ENCODE measurements at regions not wholly inside any gene's neighbourhood (a gene's known extent, or its start where the extent isn't known, plus 50 kb on each side); places are given as distances from the start of the nearest gene placed in this dataset.

DNA sequence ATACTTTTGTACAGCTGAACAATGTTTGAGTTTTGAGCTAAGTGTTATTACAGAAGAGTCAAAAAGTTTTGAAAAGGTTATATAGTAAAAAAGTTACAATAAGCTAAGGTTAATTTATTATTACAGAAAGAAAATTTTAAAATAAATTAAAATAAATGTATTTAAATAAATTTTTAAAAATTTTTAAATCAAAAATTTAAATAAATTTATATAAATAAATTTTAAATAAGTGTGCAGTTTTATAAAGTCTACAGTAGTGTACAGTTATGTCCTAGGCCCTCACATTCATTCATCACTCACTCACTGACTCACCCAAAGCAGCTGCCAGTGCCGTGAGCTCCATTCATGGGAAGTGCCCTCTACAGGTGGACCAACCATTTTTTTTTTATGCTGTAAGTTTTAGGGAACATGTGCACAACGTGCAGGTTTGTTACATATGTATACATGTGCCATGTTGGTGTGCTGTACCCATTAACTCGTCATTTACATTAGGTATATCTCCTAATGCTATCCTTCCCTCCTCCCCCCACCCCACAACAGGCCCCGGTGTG, 462.9 kb upstream of the ZMIZ1 start:
- TF ChIP-seq, protein P1, sequence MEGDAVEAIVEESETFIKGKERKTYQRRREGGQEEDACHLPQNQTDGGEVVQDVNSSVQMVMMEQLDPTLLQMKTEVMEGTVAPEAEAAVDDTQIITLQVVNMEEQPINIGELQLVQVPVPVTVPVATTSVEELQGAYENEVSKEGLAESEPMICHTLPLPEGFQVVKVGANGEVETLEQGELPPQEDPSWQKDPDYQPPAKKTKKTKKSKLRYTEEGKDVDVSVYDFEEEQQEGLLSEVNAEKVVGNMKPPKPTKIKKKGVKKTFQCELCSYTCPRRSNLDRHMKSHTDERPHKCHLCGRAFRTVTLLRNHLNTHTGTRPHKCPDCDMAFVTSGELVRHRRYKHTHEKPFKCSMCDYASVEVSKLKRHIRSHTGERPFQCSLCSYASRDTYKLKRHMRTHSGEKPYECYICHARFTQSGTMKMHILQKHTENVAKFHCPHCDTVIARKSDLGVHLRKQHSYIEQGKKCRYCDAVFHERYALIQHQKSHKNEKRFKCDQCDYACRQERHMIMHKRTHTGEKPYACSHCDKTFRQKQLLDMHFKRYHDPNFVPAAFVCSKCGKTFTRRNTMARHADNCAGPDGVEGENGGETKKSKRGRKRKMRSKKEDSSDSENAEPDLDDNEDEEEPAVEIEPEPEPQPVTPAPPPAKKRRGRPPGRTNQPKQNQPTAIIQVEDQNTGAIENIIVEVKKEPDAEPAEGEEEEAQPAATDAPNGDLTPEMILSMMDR (IDR thresholded peaks at IDR 0.05) = no peak
- no peak for TF ChIP-seq POLR2A (IDR thresholded peaks at IDR 0.05)

Measured in thyroid gland (tissue), 4 donors.